Tibial nerve (tissue), 4 donors: ENCODE measurements at regions not wholly inside any gene's neighbourhood (a gene's known extent, or its start where the extent isn't known, plus 50 kb on each side); places are given as distances from the start of the nearest gene placed in this dataset.

Experiments
- DNase-seq, 2 donors: peaks; one replicate each; pipeline ENCODE4 v3.0.0-alpha.2; 2019; ENCODE audit warnings: low spot score in 2 of 2
- H3K27ac ChIP-seq, 4 donors: fragments of 200-600 bp; sonication (generic) in 3 of 4; one replicate each; pipeline ENCODE4 v1.5.1; 2017 to 2019; ENCODE audit warnings: mild to moderate bottlenecking in 1 of 4
- H3K27me3 ChIP-seq, 2 donors: fragments of 200-600 bp; sonication (generic) in 1 of 2; one replicate each; pipeline versions ENCODE4 v1.5.1 to v1.6.0; 2017 to 2019
- H3K36me3 ChIP-seq, 3 donors: fragments of 200-600 bp; sonication (generic); one replicate each; pipeline ENCODE4 v1.5.1; 2018 to 2019
- H3K4me1 ChIP-seq, 4 donors: fragments of 200-600 bp; sonication (generic) in 3 of 4; one replicate each; pipeline ENCODE4 v1.5.1; 2017 to 2019
- H3K4me3 ChIP-seq, 4 donors: fragments of 200-600 bp; sonication (generic) in 3 of 4; one replicate each; pipeline ENCODE4 v1.5.1; 2017 to 2019; ENCODE audit warnings: mild to moderate bottlenecking in 1 of 4, moderate library complexity in 1 of 4
- H3K9me3 ChIP-seq, 4 donors: fragments of 200-600 bp; sonication (generic) in 3 of 4; one replicate each; pipeline ENCODE4 v1.5.1; 2017 to 2019
- CTCF ChIP-seq, 5 experiments: fragments of 200-600 bp in 3 of 5; fragments of 450-650 bp in 2 of 5; sonication (generic) in 3 of 5; IDR thresholded peaks; one replicate each; pipeline ENCODE4 v1.5.1; 2016 to 2019; ENCODE audit warnings: antibody characterized with exemption in 5 of 5, mild to moderate bottlenecking in 3 of 5, moderate library complexity in 2 of 5
- EP300 ChIP-seq, 2 donors: sonication (generic); formaldehyde crosslinking; IDR thresholded peaks; one replicate each; pipeline ENCODE4 v1.6.1; 2017; ENCODE audit warnings: antibody characterized with exemption in 2 of 2, mild to moderate bottlenecking in 1 of 2
- POLR2A ChIP-seq, 2 donors: fragments of 450-650 bp; IDR thresholded peaks; one replicate each; pipeline ENCODE4 v1.6.1; 2017; ENCODE audit warnings: antibody characterized with exemption in 2 of 2, mild to moderate bottlenecking in 2 of 2, moderate library complexity in 2 of 2
- WGBS, 2 donors: methylation state at CpG; one replicate each; pipeline ENCODE4 v1.1.5; 2018; 5-methylcytosine and 5-hydroxymethylcytosine counted together

GRCh38 chr6:92504509-92504908, 914.9 kb downstream of the EPHA7 start:
- Histone ChIP-seq H3K9me3 (peaks cover 0 to 17% (median 0%) of the 10 kb centered on the region in 4 donors), H3K27me3 (no peaks in the 10 kb centered on the region), H3K4me3 (no peak overlapping the region), H3K27ac (no peak overlapping the region), H3K36me3 (no peaks in the 10 kb centered on the region), H3K4me1 (no peaks in the 10 kb centered on the region)
- no peak for DNase-seq
- no peak for TF ChIP-seq POLR2A (IDR thresholded peaks at IDR 0.05)
- TF ChIP-seq EP300 (IDR thresholded peaks at IDR 0.05), result no peak
- no peak for TF ChIP-seq CTCF (IDR thresholded peaks at IDR 0.05)

GRCh38 chr6:92497281-92497680, 922.1 kb downstream of the EPHA7 start:
- Histone ChIP-seq H3K4me1 (no peaks in the 10 kb centered on the region), H3K36me3 (no peaks in the 10 kb centered on the region), H3K9me3 (no peaks in the 10 kb centered on the region), H3K27ac (no peak overlapping the region), H3K27me3 (no peaks in the 10 kb centered on the region), H3K4me3 (no peak overlapping the region)
- no peak for DNase-seq
- no peak for TF ChIP-seq EP300 (IDR thresholded peaks at IDR 0.05)
- TF ChIP-seq POLR2A (IDR thresholded peaks at IDR 0.05), result no peak
- TF ChIP-seq CTCF (IDR thresholded peaks at IDR 0.05), result no peak
- WGBS, 2 donors, result 71 to 74% methylated on average over 2 of the region's 2 CpGs

GRCh38 chr6:92496527-92496926, 922.8 kb downstream of the EPHA7 start:
- WGBS, 2 donors, result 77 to 79% methylated on average over 4 of the region's 4 CpGs
- Histone ChIP-seq H3K27me3 (no peaks in the 10 kb centered on the region), H3K9me3 (no peaks in the 10 kb centered on the region), H3K4me1 (no peaks in the 10 kb centered on the region), H3K36me3 (no peaks in the 10 kb centered on the region), H3K4me3 (no peak overlapping the region), H3K27ac (no peak overlapping the region)
- TF ChIP-seq CTCF (IDR thresholded peaks at IDR 0.05) (no peak), EP300 (IDR thresholded peaks at IDR 0.05) (no peak), POLR2A (IDR thresholded peaks at IDR 0.05) (no peak)
- no peak for DNase-seq

- TF ChIP-seq EP300 (IDR thresholded peaks at IDR 0.05) (no peak), POLR2A (IDR thresholded peaks at IDR 0.05) (no peak), CTCF (IDR thresholded peaks at IDR 0.05) (no peak)
- no peaks in the 10 kb centered on the region for H3K36me3 ChIP-seq
- WGBS, 2 donors, result 29 to 37% methylated on average over 1 of the region's 1 CpG
- H3K27me3 ChIP-seq, result no peaks in the 10 kb centered on the region
- no peak overlapping the region for H3K4me3 ChIP-seq
- H3K4me1 ChIP-seq, result no peaks in the 10 kb centered on the region
- H3K9me3 ChIP-seq, result no peaks in the 10 kb centered on the region
- DNase-seq, result no peak
- H3K27ac ChIP-seq, result no peak overlapping the region
Measured at GRCh38 chr6:92495242-92495641, 924.1 kb downstream of the EPHA7 start.

- H3K9me3 ChIP-seq, result peaks cover 0 to 4% (median 0%) of the 10 kb centered on the region in 4 donors
- no peaks in the 10 kb centered on the region for H3K4me1 ChIP-seq
- TF ChIP-seq POLR2A (IDR thresholded peaks at IDR 0.05), result no peak
- no peak for TF ChIP-seq CTCF (IDR thresholded peaks at IDR 0.05)
- no peak for TF ChIP-seq EP300 (IDR thresholded peaks at IDR 0.05)
- WGBS, 2 donors, result 88 to 92% methylated on average over 4 of the region's 4 CpGs
- no peaks in the 10 kb centered on the region for H3K27me3 ChIP-seq
- no peak overlapping the region for H3K27ac ChIP-seq
- DNase-seq, result no peak
- no peak overlapping the region for H3K4me3 ChIP-seq
- H3K36me3 ChIP-seq, result no peaks in the 10 kb centered on the region
Measured at GRCh38 chr6:92485487-92485886, 933.9 kb downstream of the EPHA7 start.
